Caco-2 (cell line): ENCODE measurements at regions not wholly inside any gene's neighbourhood (a gene's known extent, or its start where the extent isn't known, plus 50 kb on each side); places are given as distances from the start of the nearest gene placed in this dataset.

Experiments
- BruUV-seq: library from RNA; stranded (reverse); fragments of 400-500 nt; replicated peaks from 2 replicates; lab custom pipeline; 2021; lab: Mats Ljungman, UMichigan
- CTCF ChIA-PET: fragments of 300-600 bp; sonication (Branson Sonifier 250); formaldehyde crosslinking; loops from one replicate; lab custom pipeline; 2022; ENCODE audit warnings: antibody characterized with exemption; lab: Charles Lee
- POLR2A ChIA-PET: fragments of 300-600 bp; sonication (Branson Sonifier 250); formaldehyde crosslinking; loops from one replicate; lab custom pipeline; 2022; ENCODE audit warnings: antibody characterized with exemption; lab: Charles Lee
- DNase-seq, 2 experiments: peaks; one replicate each; pipeline versions ENCODE4 v3.0.0 to v3.0.0-alpha.2; 2020 to 2022
- H3K27me3 ChIP-seq: replicated peaks from 2 replicates; pipeline ENCODE4 v1.6.0; 2011; ENCODE audit warnings: low read length; ENCODE audit not compliant: control insufficient read depth, insufficient read depth
- H3K36me3 ChIP-seq: 2 replicates; pipeline ENCODE4 v1.5.1; 2011; ENCODE audit warnings: low read length; ENCODE audit not compliant: control insufficient read depth, insufficient read depth
- H3K4me1 ChIP-seq: fragments of 250-450 bp; sonication (Bioruptor Pico); 2 replicates; pipeline ENCODE4 v1.5.1; 2020; ENCODE audit warnings: mild to moderate bottlenecking
- H3K4me3 ChIP-seq: 2 replicates; pipeline ENCODE4 v1.5.1; 2011; ENCODE audit warnings: low read depth, mild to moderate bottlenecking, control low read depth, low read length
- H3K9me3 ChIP-seq: fragments of 250-450 bp; sonication (Bioruptor Pico); 2 replicates; pipeline ENCODE4 v1.5.1; 2020; ENCODE audit warnings: mild to moderate bottlenecking, moderate library complexity
- H3K27ac Mint-ChIP-seq: one replicate; pipeline ENCODE4 v1.8.0; 2022; ENCODE audit warnings: mixed read lengths; ENCODE audit not compliant: unreplicated experiment
- H3K27me3 Mint-ChIP-seq: one replicate; pipeline ENCODE4 v1.8.0; 2022; ENCODE audit warnings: mixed read lengths; ENCODE audit not compliant: insufficient read depth, unreplicated experiment
- H3K36me3 Mint-ChIP-seq: one replicate; pipeline ENCODE4 v1.8.0; 2022; ENCODE audit warnings: mild to moderate bottlenecking, mixed read lengths; ENCODE audit not compliant: insufficient read depth, unreplicated experiment
- H3K4me1 Mint-ChIP-seq: one replicate; pipeline ENCODE4 v1.8.0; 2022; ENCODE audit warnings: low read depth, mixed read lengths; ENCODE audit not compliant: unreplicated experiment
- H3K4me3 Mint-ChIP-seq: one replicate; pipeline ENCODE4 v1.8.0; 2022; ENCODE audit warnings: mild to moderate bottlenecking, moderate library complexity, mixed read lengths; ENCODE audit not compliant: unreplicated experiment
- H3K9me3 Mint-ChIP-seq: one replicate; pipeline ENCODE4 v1.8.0; 2022; ENCODE audit warnings: mixed read lengths; ENCODE audit not compliant: unreplicated experiment
- CTCF ChIP-seq, 2 experiments: fragments of 200-600 bp in 1 of 2; IDR thresholded peaks; 1 replicate in 1 of 2; 2 replicates in 1 of 2; pipeline versions ENCODE4 v1.5.1 to v1.8.0; 2011 to 2022; ENCODE audit warnings: antibody characterized with exemption in 1 of 2, control low read depth in 1 of 2, inconsistent platforms in 1 of 2, low read depth in 1 of 2, low read length in 1 of 2, mild to moderate bottlenecking in 1 of 2, moderate library complexity in 1 of 2; ENCODE audit not compliant: insufficient read depth in 1 of 2, severe bottlenecking in 1 of 2, unreplicated experiment in 1 of 2
- intact Hi-C: fragments of 100-400 bp; cut with micrococcal nuclease; formaldehyde crosslinking; loops from one replicate; pipeline ENCODE4 v1.10.0; 2022; ENCODE audit not compliant: unreplicated experiment

- no TSS peak for BruUV-seq
- CTCF ChIA-PET: no interaction called here
- no peak for DNase-seq
- Mint-ChIP-seq H3K4me3 (no peak overlapping the region), H3K36me3 (no peaks in the 10 kb centered on the region), H3K27me3 (no peaks in the 10 kb centered on the region), H3K27ac (no peak overlapping the region), H3K9me3 (no peaks in the 10 kb centered on the region), H3K4me1 (no peaks in the 10 kb centered on the region)
- Histone ChIP-seq H3K4me1 (no peaks in the 10 kb centered on the region), H3K27me3 (no peaks in the 10 kb centered on the region), H3K36me3 (no peaks in the 10 kb centered on the region), H3K9me3 (no peaks in the 10 kb centered on the region), H3K4me3 (no peak overlapping the region)
- intact Hi-C loops: no loop called here
- no peak for TF ChIP-seq CTCF (IDR thresholded peaks at IDR 0.05; ENCODE audit: insufficient read depth in 1 of 2, low read depth in 1 of 2, low read length in 1 of 2, severe bottlenecking in 1 of 2, unreplicated experiment in 1 of 2)
- POLR2A ChIA-PET: no interaction called here
Measured at GRCh38 chr19:28453420-28453819, 759.5 kb downstream of the UQCRFS1 start.

- Histone ChIP-seq H3K9me3 (no peaks in the 10 kb centered on the region), H3K4me1 (no peaks in the 10 kb centered on the region), H3K4me3 (no peak overlapping the region), H3K36me3 (no peaks in the 10 kb centered on the region), H3K27me3 (no peaks in the 10 kb centered on the region)
- POLR2A ChIA-PET: no interaction called here
- no TSS peak for BruUV-seq
- CTCF ChIA-PET: no interaction called here
- no peaks in the 10 kb centered on the region for H3K4me1 Mint-ChIP-seq
- TF ChIP-seq CTCF (IDR thresholded peaks at IDR 0.05; ENCODE audit: insufficient read depth in 1 of 2, low read depth in 1 of 2, low read length in 1 of 2, severe bottlenecking in 1 of 2, unreplicated experiment in 1 of 2): no peak
- no peak for DNase-seq
- no peaks in the 10 kb centered on the region for H3K9me3 Mint-ChIP-seq
- H3K27ac Mint-ChIP-seq: no peak overlapping the region
- no peaks in the 10 kb centered on the region for H3K36me3 Mint-ChIP-seq
- intact Hi-C loops: no loop called here
- H3K27me3 Mint-ChIP-seq: no peaks in the 10 kb centered on the region
- H3K4me3 Mint-ChIP-seq: no peak overlapping the region
Measured at GRCh38 chr19:28449803-28450202, 763.1 kb downstream of the UQCRFS1 start.

GRCh38 chr19:28446511-28446910 lies 766.4 kb downstream of the UQCRFS1 start:
- Mint-ChIP-seq H3K36me3 (no peaks in the 10 kb centered on the region), H3K4me3 (no peak overlapping the region), H3K9me3 (no peaks in the 10 kb centered on the region), H3K27ac (no peak overlapping the region), H3K27me3 (no peaks in the 10 kb centered on the region), H3K4me1 (no peaks in the 10 kb centered on the region)
- Histone ChIP-seq H3K27me3 (no peaks in the 10 kb centered on the region), H3K9me3 (no peaks in the 10 kb centered on the region), H3K4me1 (no peaks in the 10 kb centered on the region), H3K4me3 (no peak overlapping the region), H3K36me3 (no peaks in the 10 kb centered on the region)
- POLR2A ChIA-PET: no interaction called here
- no TSS peak for BruUV-seq
- CTCF ChIA-PET: no interaction called here
- no peak for DNase-seq
- intact Hi-C loops: no loop called here
- TF ChIP-seq CTCF (IDR thresholded peaks at IDR 0.05; ENCODE audit: insufficient read depth in 1 of 2, low read depth in 1 of 2, low read length in 1 of 2, severe bottlenecking in 1 of 2, unreplicated experiment in 1 of 2): no peak
